ENCODE measurements at regions not wholly inside any gene's neighbourhood (a gene's known extent, or its start where the extent isn't known, plus 50 kb on each side); places are given as distances from the start of the nearest gene placed in this dataset.

- TF ChIP-seq, protein P1, sequence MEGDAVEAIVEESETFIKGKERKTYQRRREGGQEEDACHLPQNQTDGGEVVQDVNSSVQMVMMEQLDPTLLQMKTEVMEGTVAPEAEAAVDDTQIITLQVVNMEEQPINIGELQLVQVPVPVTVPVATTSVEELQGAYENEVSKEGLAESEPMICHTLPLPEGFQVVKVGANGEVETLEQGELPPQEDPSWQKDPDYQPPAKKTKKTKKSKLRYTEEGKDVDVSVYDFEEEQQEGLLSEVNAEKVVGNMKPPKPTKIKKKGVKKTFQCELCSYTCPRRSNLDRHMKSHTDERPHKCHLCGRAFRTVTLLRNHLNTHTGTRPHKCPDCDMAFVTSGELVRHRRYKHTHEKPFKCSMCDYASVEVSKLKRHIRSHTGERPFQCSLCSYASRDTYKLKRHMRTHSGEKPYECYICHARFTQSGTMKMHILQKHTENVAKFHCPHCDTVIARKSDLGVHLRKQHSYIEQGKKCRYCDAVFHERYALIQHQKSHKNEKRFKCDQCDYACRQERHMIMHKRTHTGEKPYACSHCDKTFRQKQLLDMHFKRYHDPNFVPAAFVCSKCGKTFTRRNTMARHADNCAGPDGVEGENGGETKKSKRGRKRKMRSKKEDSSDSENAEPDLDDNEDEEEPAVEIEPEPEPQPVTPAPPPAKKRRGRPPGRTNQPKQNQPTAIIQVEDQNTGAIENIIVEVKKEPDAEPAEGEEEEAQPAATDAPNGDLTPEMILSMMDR (IDR thresholded peaks at IDR 0.05): no peak
- no peak for TF ChIP-seq POLR2A (IDR thresholded peaks at IDR 0.05)
Observed at GRCh38 chr13:44061876-44062275, 182.2 kb downstream of the LACC1 start.
